ENCODE measurements at regions not wholly inside any gene's neighbourhood (a gene's known extent, or its start where the extent isn't known, plus 50 kb on each side); places are given as distances from the start of the nearest gene placed in this dataset.

DNA sequence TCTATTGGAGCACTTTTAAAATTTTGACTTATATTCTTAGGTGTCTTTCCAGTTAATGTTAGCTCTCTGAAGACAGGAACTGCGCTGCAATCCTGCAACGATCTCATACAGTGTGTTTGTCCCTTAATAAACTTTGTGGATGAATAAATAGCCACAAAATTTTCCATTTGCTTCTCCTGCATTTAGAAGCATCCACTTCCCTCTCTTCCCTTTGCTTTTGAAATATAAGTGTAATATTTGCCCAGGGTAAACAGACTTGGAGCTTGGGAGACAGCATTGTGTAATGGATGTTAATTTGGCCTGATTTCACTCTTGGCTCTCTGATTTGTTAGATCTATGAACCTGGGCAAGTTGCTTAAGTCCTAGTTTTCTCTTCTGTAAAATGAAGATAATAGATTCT lies 58.2 kb upstream of the CD28 start:
- no peak for DNase-seq (ENCODE audit: low spot score)
- Histone ChIP-seq H3K27ac (ENCODE audit: low read depth, low read length, poor library complexity, severe bottlenecking) (no peak overlapping the region), H3K4me3 (ENCODE audit: low read depth, low read length, poor library complexity, severe bottlenecking) (no peak overlapping the region), H3K27me3 (replicated peaks; ENCODE audit: insufficient read depth, low read depth, low read length, poor library complexity) (no peaks in the 10 kb centered on the region), H3K36me3 (ENCODE audit: insufficient read depth, low read length, poor library complexity, severe bottlenecking) (no peaks in the 10 kb centered on the region), H3K4me1 (ENCODE audit: insufficient read depth, low read length, poor library complexity, severe bottlenecking) (peaks cover 20% of the 10 kb centered on the region), H3K9me3 (ENCODE audit: low read depth, low read length, poor library complexity, severe bottlenecking) (no peaks in the 10 kb centered on the region)
- ChIA-PET CTCF (no interaction called here), POLR2A (ENCODE audit: low non-redundant PET) (no interaction called here)
- no peak for TF ChIP-seq EZH2 (IDR thresholded peaks at IDR 0.05; ENCODE audit: borderline replicate concordance, low read depth, low read length, poor library complexity, severe bottlenecking)
- TF ChIP-seq, protein P1, sequence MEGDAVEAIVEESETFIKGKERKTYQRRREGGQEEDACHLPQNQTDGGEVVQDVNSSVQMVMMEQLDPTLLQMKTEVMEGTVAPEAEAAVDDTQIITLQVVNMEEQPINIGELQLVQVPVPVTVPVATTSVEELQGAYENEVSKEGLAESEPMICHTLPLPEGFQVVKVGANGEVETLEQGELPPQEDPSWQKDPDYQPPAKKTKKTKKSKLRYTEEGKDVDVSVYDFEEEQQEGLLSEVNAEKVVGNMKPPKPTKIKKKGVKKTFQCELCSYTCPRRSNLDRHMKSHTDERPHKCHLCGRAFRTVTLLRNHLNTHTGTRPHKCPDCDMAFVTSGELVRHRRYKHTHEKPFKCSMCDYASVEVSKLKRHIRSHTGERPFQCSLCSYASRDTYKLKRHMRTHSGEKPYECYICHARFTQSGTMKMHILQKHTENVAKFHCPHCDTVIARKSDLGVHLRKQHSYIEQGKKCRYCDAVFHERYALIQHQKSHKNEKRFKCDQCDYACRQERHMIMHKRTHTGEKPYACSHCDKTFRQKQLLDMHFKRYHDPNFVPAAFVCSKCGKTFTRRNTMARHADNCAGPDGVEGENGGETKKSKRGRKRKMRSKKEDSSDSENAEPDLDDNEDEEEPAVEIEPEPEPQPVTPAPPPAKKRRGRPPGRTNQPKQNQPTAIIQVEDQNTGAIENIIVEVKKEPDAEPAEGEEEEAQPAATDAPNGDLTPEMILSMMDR (conservative IDR thresholded peaks at IDR 0.05; ENCODE audit: low read depth, low read length) = no peak
- BruUV-seq (replicated peaks) = no TSS peak
- intact Hi-C loops (cut with micrococcal nuclease; ENCODE audit: unreplicated experiment) = no loop called here

DNA sequence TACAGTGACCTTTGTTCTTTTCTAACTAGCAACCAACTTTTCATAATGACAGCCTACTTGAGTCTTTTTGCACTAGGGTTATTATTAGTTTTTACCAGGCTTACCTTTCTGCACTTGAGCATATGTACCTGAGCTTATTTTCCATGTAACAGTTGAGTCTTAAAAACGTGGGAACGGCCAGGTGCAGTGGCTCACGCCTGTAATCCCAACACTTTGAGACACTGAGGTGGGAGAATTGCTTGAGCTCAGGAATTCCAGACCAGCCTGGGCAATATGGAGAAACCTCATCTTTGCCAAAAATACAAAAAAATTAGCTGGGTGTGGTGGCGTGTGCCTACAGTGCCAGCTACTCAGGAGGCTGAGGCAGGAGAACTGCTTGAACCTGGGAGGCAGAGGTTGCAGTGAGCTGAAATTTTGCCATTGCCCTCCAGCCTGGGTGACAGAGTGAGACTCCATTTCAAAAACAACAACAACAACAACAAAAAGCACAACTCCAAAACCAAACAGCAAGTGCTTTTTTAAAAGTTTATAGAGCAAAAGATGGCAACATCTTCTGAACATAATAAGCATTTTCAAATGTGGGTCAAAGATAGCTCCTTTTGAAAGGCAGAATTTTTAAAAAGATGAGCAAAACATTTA lies 57.1 kb upstream of the CD28 start:
- DNase-seq (ENCODE audit: low spot score) = no peak
- CTCF ChIA-PET = no interaction called here
- TF ChIP-seq EZH2 (IDR thresholded peaks at IDR 0.05; ENCODE audit: borderline replicate concordance, low read depth, low read length, poor library complexity, severe bottlenecking) = no peak
- TF ChIP-seq, protein P1 (conservative IDR thresholded peaks at IDR 0.05; ENCODE audit: low read depth, low read length) = no peak
- Histone ChIP-seq H3K4me3 (ENCODE audit: low read depth, low read length, poor library complexity, severe bottlenecking) (no peak overlapping the region), H3K27ac (ENCODE audit: low read depth, low read length, poor library complexity, severe bottlenecking) (no peak overlapping the region), H3K9me3 (ENCODE audit: low read depth, low read length, poor library complexity, severe bottlenecking) (no peaks in the 10 kb centered on the region), H3K36me3 (ENCODE audit: insufficient read depth, low read length, poor library complexity, severe bottlenecking) (no peaks in the 10 kb centered on the region), H3K27me3 (replicated peaks; ENCODE audit: insufficient read depth, low read depth, low read length, poor library complexity) (no peaks in the 10 kb centered on the region), H3K4me1 (ENCODE audit: insufficient read depth, low read length, poor library complexity, severe bottlenecking) (peaks cover 20% of the 10 kb centered on the region)
- intact Hi-C loops (cut with micrococcal nuclease; ENCODE audit: unreplicated experiment) = no loop called here
- no TSS peak for BruUV-seq (replicated peaks)
- POLR2A ChIA-PET (ENCODE audit: low non-redundant PET) = interaction anchor here (0.6 kb wide), 1 partner anchor 1983 kb away, joined by 4 read pairs; no protein-coding TSS in a partner anchor

DNA sequence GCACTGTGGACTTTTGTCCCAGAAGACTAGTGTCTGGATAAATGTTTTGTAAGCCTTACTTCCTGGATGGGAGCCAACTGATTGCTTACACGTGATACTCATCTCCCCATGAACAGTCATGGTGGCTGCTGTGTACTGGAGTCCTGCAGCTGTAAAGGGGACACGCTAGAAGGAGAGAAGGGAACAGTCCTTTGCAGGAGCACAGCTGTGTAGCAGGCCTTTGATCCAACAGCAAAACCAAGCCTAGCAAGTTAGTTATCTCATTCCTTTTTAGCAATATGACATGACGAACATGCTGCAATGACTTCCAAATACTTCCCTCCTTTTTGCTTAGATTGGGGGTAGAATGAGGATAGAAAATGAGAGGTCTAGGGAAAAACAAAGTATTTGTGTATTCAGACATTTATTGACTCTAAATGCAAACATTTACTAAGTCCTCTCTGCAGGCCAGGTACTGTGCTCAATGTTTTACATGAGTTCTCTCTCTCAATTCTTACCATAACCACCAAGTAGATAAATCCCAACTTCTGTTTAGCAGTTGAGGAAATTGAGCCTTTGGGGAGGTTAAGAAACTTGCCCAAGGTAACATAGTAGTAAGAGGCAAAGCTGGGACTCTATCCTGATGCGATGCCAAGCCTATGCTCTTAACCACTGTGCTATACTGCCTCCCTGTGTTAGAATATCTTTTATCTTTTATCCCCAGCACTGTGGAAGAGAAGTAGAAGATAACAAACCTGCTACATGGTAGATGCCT lies 55.4 kb upstream of the CD28 start:
- Histone ChIP-seq H3K27me3 (replicated peaks; ENCODE audit: insufficient read depth, low read depth, low read length, poor library complexity) (no peaks in the 10 kb centered on the region), H3K4me1 (ENCODE audit: insufficient read depth, low read length, poor library complexity, severe bottlenecking) (peaks cover 20% of the 10 kb centered on the region), H3K4me3 (ENCODE audit: low read depth, low read length, poor library complexity, severe bottlenecking) (no peak overlapping the region), H3K36me3 (ENCODE audit: insufficient read depth, low read length, poor library complexity, severe bottlenecking) (no peaks in the 10 kb centered on the region), H3K9me3 (ENCODE audit: low read depth, low read length, poor library complexity, severe bottlenecking) (no peaks in the 10 kb centered on the region), H3K27ac (ENCODE audit: low read depth, low read length, poor library complexity, severe bottlenecking) (peak overlapping the region; percentile 12)
- intact Hi-C loops (cut with micrococcal nuclease; ENCODE audit: unreplicated experiment) = loop anchor here (5.0 to 10.0 kb wide), 5 partner anchors 119 to 1066 kb away; partner anchors contain the start of gene ABI2
- POLR2A ChIA-PET (ENCODE audit: low non-redundant PET) = no interaction called here
- CTCF ChIA-PET = no interaction called here
- BruUV-seq (replicated peaks) = no TSS peak
- TF ChIP-seq, protein P1 (conservative IDR thresholded peaks at IDR 0.05; ENCODE audit: low read depth, low read length) = peak; percentile 56
- no peak for TF ChIP-seq EZH2 (IDR thresholded peaks at IDR 0.05; ENCODE audit: borderline replicate concordance, low read depth, low read length, poor library complexity, severe bottlenecking)
- DNase-seq (ENCODE audit: low spot score) = peak; percentile 67
